Vagina (tissue), 2 donors: ENCODE measurements at regions not wholly inside any gene's neighbourhood (a gene's known extent, or its start where the extent isn't known, plus 50 kb on each side); places are given as distances from the start of the nearest gene placed in this dataset.

Source experiments
- POLR2A ChIP-seq, 2 donors: fragments of 450-650 bp; IDR thresholded peaks; one replicate each; pipeline ENCODE4 v1.6.1; 2017; ENCODE audit warnings: antibody characterized with exemption in 2 of 2, mild to moderate bottlenecking in 2 of 2, moderate library complexity in 2 of 2
- POLR2AphosphoS5 ChIP-seq, 2 donors: sonication (generic); formaldehyde crosslinking; IDR thresholded peaks; one replicate each; pipeline ENCODE4 v1.9.0; 2017; ENCODE audit warnings: antibody characterized with exemption in 2 of 2, mild to moderate bottlenecking in 2 of 2, low read depth in 1 of 2; ENCODE audit not compliant: insufficient read depth in 1 of 2
- TF ChIP-seq, protein P1 (sequence below), 3 experiments: fragments of 450-650 bp in 2 of 3; fragments of 200-600 bp in 1 of 3; sonication (generic) in 1 of 3; IDR thresholded peaks; one replicate each; pipeline ENCODE4 v1.5.1; 2017 to 2019; ENCODE audit warnings: antibody characterized with exemption in 3 of 3, mild to moderate bottlenecking in 2 of 3, moderate library complexity in 2 of 3

DNA sequence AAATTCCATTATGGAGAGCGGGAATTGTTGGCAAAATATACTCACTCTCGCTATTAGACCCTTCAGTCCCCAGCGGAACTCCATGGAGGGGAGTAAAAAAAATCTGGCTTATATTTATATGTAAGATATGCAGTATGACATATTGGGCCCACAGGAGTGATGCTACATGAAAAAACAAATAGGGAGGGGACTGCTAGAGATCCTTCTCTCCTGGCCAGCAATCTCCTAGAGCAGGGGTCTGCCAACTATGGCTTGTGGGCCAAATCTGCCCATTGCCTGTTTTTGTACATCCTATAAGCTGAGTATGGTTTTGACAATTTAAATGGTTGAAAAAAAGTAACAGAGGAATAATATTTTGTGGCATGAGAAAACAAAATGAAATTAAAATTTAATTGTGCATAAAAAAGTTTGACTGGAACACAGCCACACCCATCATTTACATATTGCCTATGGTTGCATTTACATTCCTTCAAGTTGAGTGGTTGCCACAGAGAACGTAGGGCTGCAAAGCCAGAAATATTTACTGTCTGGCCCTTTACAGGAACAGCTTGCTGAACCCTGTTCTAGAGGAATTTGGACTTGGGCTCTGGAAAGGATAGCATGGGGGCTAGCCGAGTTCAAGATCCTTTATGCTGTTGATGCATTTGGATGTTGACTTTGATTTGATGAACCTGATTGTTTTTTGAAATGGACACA lies 197.3 kb upstream of the CLINT1 start:
- TF ChIP-seq, protein P1, sequence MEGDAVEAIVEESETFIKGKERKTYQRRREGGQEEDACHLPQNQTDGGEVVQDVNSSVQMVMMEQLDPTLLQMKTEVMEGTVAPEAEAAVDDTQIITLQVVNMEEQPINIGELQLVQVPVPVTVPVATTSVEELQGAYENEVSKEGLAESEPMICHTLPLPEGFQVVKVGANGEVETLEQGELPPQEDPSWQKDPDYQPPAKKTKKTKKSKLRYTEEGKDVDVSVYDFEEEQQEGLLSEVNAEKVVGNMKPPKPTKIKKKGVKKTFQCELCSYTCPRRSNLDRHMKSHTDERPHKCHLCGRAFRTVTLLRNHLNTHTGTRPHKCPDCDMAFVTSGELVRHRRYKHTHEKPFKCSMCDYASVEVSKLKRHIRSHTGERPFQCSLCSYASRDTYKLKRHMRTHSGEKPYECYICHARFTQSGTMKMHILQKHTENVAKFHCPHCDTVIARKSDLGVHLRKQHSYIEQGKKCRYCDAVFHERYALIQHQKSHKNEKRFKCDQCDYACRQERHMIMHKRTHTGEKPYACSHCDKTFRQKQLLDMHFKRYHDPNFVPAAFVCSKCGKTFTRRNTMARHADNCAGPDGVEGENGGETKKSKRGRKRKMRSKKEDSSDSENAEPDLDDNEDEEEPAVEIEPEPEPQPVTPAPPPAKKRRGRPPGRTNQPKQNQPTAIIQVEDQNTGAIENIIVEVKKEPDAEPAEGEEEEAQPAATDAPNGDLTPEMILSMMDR (IDR thresholded peaks at IDR 0.05) = no peak
- TF ChIP-seq POLR2A (IDR thresholded peaks at IDR 0.05) (no peak), POLR2AphosphoS5 (IDR thresholded peaks at IDR 0.05; ENCODE audit: insufficient read depth in 1 of 2, low read depth in 1 of 2) (no peak)
